RPMI7951 (cell line): ENCODE measurements at regions not wholly inside any gene's neighbourhood (a gene's known extent, or its start where the extent isn't known, plus 50 kb on each side); places are given as distances from the start of the nearest gene placed in this dataset.
"Not testable (repeated sequence)": the region's sequence is repeated elsewhere in the genome, so short reads cannot be mapped to it uniquely, and the experiment has no call there.

ENCODE experiments used
- DNase-seq: peaks from one replicate; pipeline ENCODE4 v3.0.0-alpha.2; 2012; ENCODE audit warnings: low read depth

- DNase-seq, result no peak
Observed at GRCh38 chr19:30684613-30685012, 312.4 kb downstream of the ZNF536 start.

- peak; percentile 79 for DNase-seq
Observed at GRCh38 chr19:30682999-30683536, 310.9 kb downstream of the ZNF536 start.

GRCh38 chr19:30682146-30682998 lies 310.2 kb downstream of the ZNF536 start:
- DNase-seq, result no peak

- no peak for DNase-seq
Observed at GRCh38 chr19:30681162-30682100, 309.2 kb downstream of the ZNF536 start.

GRCh38 chr19:30680399-30680798 lies 308.2 kb downstream of the ZNF536 start:
- not testable (repeated sequence) for DNase-seq

GRCh38 chr19:30679789-30680188 lies 307.6 kb downstream of the ZNF536 start:
- no peak for DNase-seq

GRCh38 chr19:30679153-30679702 lies 307.0 kb downstream of the ZNF536 start:
- no peak for DNase-seq

GRCh38 chr19:30678168-30678567 lies 306.0 kb downstream of the ZNF536 start:
- no peak for DNase-seq

GRCh38 chr19:30677702-30678101 lies 305.5 kb downstream of the ZNF536 start:
- no peak for DNase-seq

GRCh38 chr19:30676990-30677679 lies 305.0 kb downstream of the ZNF536 start:
- DNase-seq, result no peak

- no peak for DNase-seq
Observed at GRCh38 chr19:30675086-30675485, 302.9 kb downstream of the ZNF536 start.

- DNase-seq, result no peak
Observed at GRCh38 chr19:30674656-30675055, 302.5 kb downstream of the ZNF536 start.

GRCh38 chr19:30673336-30673735 lies 301.2 kb downstream of the ZNF536 start:
- DNase-seq, result no peak

GRCh38 chr19:30672926-30673325 lies 300.7 kb downstream of the ZNF536 start:
- DNase-seq, result no peak

- DNase-seq, result no peak
Observed at GRCh38 chr19:30671622-30672051, 299.5 kb downstream of the ZNF536 start.

GRCh38 chr19:30671367-30671619 lies 299.1 kb downstream of the ZNF536 start:
- DNase-seq, result no peak

- DNase-seq, result no peak
Observed at GRCh38 chr19:30670562-30671366, 298.6 kb downstream of the ZNF536 start.

GRCh38 chr19:30670011-30670329 lies 297.8 kb downstream of the ZNF536 start:
- no peak for DNase-seq

GRCh38 chr19:30669329-30670010 lies 297.3 kb downstream of the ZNF536 start:
- peak; percentile 32 for DNase-seq

GRCh38 chr19:30668521-30669155 lies 296.5 kb downstream of the ZNF536 start:
- no peak for DNase-seq
